Suprapubic skin (tissue), 4 donors: ENCODE measurements at regions not wholly inside any gene's neighbourhood (a gene's known extent, or its start where the extent isn't known, plus 50 kb on each side); places are given as distances from the start of the nearest gene placed in this dataset.
A peak's percentile ranks its signal among the peaks of the same experiment; 100 is the strongest.

Experiments used
- DNase-seq, 2 donors: peaks; one replicate each; pipeline ENCODE4 v3.0.0-alpha.2; 2019; ENCODE audit warnings: low spot score in 2 of 2
- H3K27ac ChIP-seq: fragments of 200-600 bp; sonication (generic); one replicate; pipeline ENCODE4 v1.5.1; 2019
- H3K27me3 ChIP-seq: fragments of 200-600 bp; sonication (generic); one replicate; pipeline ENCODE4 v1.5.1; 2019
- H3K36me3 ChIP-seq: fragments of 200-600 bp; sonication (generic); one replicate; pipeline ENCODE4 v1.5.1; 2019
- H3K4me1 ChIP-seq: fragments of 200-600 bp; sonication (generic); one replicate; pipeline ENCODE4 v1.5.1; 2019
- H3K4me3 ChIP-seq: fragments of 200-600 bp; sonication (generic); one replicate; pipeline ENCODE4 v1.5.1; 2019; ENCODE audit warnings: mild to moderate bottlenecking
- H3K9me3 ChIP-seq: fragments of 200-600 bp; sonication (generic); one replicate; pipeline ENCODE4 v1.5.1; 2019
- CTCF ChIP-seq, 2 donors: fragments of 200-600 bp in 1 of 2; fragments of 450-650 bp in 1 of 2; sonication (generic) in 1 of 2; IDR thresholded peaks; one replicate each; pipeline ENCODE4 v1.5.1; 2016 to 2019; ENCODE audit warnings: antibody characterized with exemption in 2 of 2, mild to moderate bottlenecking in 1 of 2, moderate library complexity in 1 of 2
- EP300 ChIP-seq: sonication (generic); formaldehyde crosslinking; IDR thresholded peaks from one replicate; pipeline ENCODE4 v1.6.1; 2017; ENCODE audit warnings: antibody characterized with exemption
- POLR2A ChIP-seq, 2 donors: fragments of 450-650 bp; IDR thresholded peaks; one replicate each; pipeline ENCODE4 v1.6.1; 2017; ENCODE audit warnings: antibody characterized with exemption in 2 of 2, mild to moderate bottlenecking in 2 of 2, moderate library complexity in 2 of 2
- POLR2AphosphoS5 ChIP-seq, 3 donors: sonication (generic); formaldehyde crosslinking; IDR thresholded peaks; one replicate each; pipeline ENCODE4 v1.6.1; 2017; ENCODE audit warnings: antibody characterized with exemption in 3 of 3
- WGBS: methylation state at CpG from one replicate; pipeline ENCODE4 v1.1.5; 2018; 5-methylcytosine and 5-hydroxymethylcytosine counted together

GRCh38 chr13:50222569-50223332 is 207.5 kb downstream of the KCNRG start:
- Histone ChIP-seq H3K4me1 (peaks cover 8% of the 10 kb centered on the region), H3K4me3 (no peak overlapping the region), H3K27me3 (no peaks in the 10 kb centered on the region), H3K9me3 (no peaks in the 10 kb centered on the region), H3K36me3 (no peaks in the 10 kb centered on the region), H3K27ac (no peak overlapping the region)
- WGBS = 45% methylated on average over 13 of the region's 13 CpGs
- DNase-seq = peak in 1 of 2 donors; percentile 76
- TF ChIP-seq POLR2AphosphoS5 (IDR thresholded peaks at IDR 0.05) = no peak

GRCh38 chr13:50224534-50224933 is 209.3 kb downstream of the KCNRG start:
- no peaks in the 10 kb centered on the region for H3K36me3 ChIP-seq
- H3K4me3 ChIP-seq = no peak overlapping the region
- H3K27ac ChIP-seq = no peak overlapping the region
- no peaks in the 10 kb centered on the region for H3K9me3 ChIP-seq
- peaks cover 8% of the 10 kb centered on the region for H3K4me1 ChIP-seq
- TF ChIP-seq POLR2AphosphoS5 (IDR thresholded peaks at IDR 0.05) = no peak
- TF ChIP-seq EP300 = no peak
- WGBS = 80% methylated on average over 4 of the region's 4 CpGs
- DNase-seq = no peak
- H3K27me3 ChIP-seq = no peaks in the 10 kb centered on the region

- Histone ChIP-seq H3K27me3 (no peaks in the 10 kb centered on the region), H3K4me3 (no peak overlapping the region), H3K9me3 (no peaks in the 10 kb centered on the region), H3K27ac (no peak overlapping the region), H3K36me3 (no peaks in the 10 kb centered on the region), H3K4me1 (peaks cover 8% of the 10 kb centered on the region)
- TF ChIP-seq CTCF (IDR thresholded peaks at IDR 0.05) (no peak), POLR2A (IDR thresholded peaks at IDR 0.05) (no peak), EP300 (no peak), POLR2AphosphoS5 (IDR thresholded peaks at IDR 0.05) (no peak)
- DNase-seq = no peak
- WGBS = 86% methylated on average over 3 of the region's 3 CpGs
These were observed 210.2 kb downstream of the KCNRG start for GRCh38 chr13:50225193-50226155.

GRCh38 chr13:50226515-50227155 is 211.4 kb downstream of the KCNRG start:
- H3K27me3 ChIP-seq = no peaks in the 10 kb centered on the region
- no peaks in the 10 kb centered on the region for H3K36me3 ChIP-seq
- TF ChIP-seq POLR2AphosphoS5 (IDR thresholded peaks at IDR 0.05) (no peak), POLR2A (IDR thresholded peaks at IDR 0.05) (no peak), CTCF (IDR thresholded peaks at IDR 0.05) (no peak)
- DNase-seq = no peak
- H3K4me1 ChIP-seq = peaks cover 8% of the 10 kb centered on the region
- H3K27ac ChIP-seq = no peak overlapping the region
- no peak overlapping the region for H3K4me3 ChIP-seq
- H3K9me3 ChIP-seq = no peaks in the 10 kb centered on the region

GRCh38 chr13:50227361-50227760 is 212.1 kb downstream of the KCNRG start:
- Histone ChIP-seq H3K4me1 (peaks cover 8% of the 10 kb centered on the region), H3K27me3 (no peaks in the 10 kb centered on the region), H3K36me3 (no peaks in the 10 kb centered on the region), H3K27ac (no peak overlapping the region), H3K9me3 (no peaks in the 10 kb centered on the region), H3K4me3 (no peak overlapping the region)
- DNase-seq = no peak
- 90% methylated on average over 5 of the region's 5 CpGs for whole genome bisulfite sequencing
- TF ChIP-seq POLR2AphosphoS5 (IDR thresholded peaks at IDR 0.05) (no peak), POLR2A (IDR thresholded peaks at IDR 0.05) (no peak), EP300 (no peak), CTCF (IDR thresholded peaks at IDR 0.05) (no peak)

GRCh38 chr13:50228527-50228926 is 213.3 kb downstream of the KCNRG start:
- WGBS = 86% methylated on average over 6 of the region's 6 CpGs
- H3K4me1 ChIP-seq = no peaks in the 10 kb centered on the region
- TF ChIP-seq POLR2A (IDR thresholded peaks at IDR 0.05) = no peak
- TF ChIP-seq POLR2AphosphoS5 (IDR thresholded peaks at IDR 0.05) = no peak
- TF ChIP-seq CTCF (IDR thresholded peaks at IDR 0.05) = no peak
- TF ChIP-seq EP300 = no peak
- no peaks in the 10 kb centered on the region for H3K27me3 ChIP-seq
- no peak for DNase-seq
- H3K9me3 ChIP-seq = no peaks in the 10 kb centered on the region
- no peak overlapping the region for H3K4me3 ChIP-seq
- no peaks in the 10 kb centered on the region for H3K36me3 ChIP-seq
- no peak overlapping the region for H3K27ac ChIP-seq
